T-helper 1 cell treated with Interleukin-12 subunit alpha and Interleukin-12 subunit beta and Interleukin-4 antibody, amounts not matched to agents 30 ng/mL and 1 ng/mL, for 36 hours (primary cell): ENCODE measurements at regions not wholly inside any gene's neighbourhood (a gene's known extent, or its start where the extent isn't known, plus 50 kb on each side); places are given as distances from the start of the nearest gene placed in this dataset.

Source experiments
- intact Hi-C: fragments of 100-400 bp; cut with micrococcal nuclease; formaldehyde crosslinking; loops from one replicate; pipeline ENCODE4 v1.15.1; 2024

DNA sequence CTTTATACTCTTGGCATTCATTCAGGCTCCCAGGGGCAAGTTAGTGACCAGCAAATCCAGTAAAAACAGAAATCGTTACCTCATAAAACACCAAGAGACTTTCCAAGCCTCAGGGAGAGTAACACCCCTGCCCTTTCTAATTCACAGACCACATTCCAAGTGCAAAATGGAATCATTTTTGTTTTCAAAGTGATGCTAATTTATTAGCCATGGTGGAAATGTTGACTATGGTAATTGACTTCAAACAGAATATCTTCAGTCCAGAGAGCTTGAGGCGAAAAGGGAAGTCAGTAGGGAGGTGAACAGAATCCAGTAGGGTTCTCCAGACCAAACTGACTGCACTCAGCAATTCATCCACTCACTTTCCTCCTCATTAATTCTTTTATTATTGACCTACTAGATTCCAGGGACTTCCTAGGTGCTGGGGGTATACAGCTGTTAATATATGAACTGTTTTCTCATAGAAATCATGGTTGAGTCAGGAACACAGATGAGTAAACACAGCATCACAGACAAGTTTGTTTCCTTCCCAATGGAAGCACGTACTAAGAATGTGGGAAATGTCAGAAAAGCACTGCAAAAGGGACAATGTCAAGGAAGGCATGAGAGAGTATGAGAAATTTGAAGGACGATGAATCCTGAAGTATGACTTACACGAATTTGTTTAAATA, 388.5 kb upstream of the C1orf87 start:
- intact Hi-C loops, result no loop called here

DNA sequence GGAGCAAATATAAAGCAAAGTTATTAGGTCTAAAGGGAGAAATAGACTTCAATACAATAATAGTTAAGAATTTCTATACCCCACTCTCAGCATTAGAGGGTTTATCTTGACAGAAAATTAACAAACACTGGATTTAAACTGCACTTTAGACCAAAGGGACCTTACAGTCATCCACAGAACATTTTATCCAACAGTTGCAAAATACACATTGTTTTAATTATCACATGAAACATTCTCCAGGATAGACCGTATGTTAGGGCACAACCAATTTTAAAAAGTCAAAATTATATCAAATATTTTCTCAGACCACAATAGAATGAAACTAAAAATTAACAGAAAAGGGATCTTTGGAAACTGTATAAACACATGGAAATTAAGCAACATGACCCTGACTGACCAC, 384.5 kb upstream of the C1orf87 start:
- intact Hi-C loops, result no loop called here

DNA sequence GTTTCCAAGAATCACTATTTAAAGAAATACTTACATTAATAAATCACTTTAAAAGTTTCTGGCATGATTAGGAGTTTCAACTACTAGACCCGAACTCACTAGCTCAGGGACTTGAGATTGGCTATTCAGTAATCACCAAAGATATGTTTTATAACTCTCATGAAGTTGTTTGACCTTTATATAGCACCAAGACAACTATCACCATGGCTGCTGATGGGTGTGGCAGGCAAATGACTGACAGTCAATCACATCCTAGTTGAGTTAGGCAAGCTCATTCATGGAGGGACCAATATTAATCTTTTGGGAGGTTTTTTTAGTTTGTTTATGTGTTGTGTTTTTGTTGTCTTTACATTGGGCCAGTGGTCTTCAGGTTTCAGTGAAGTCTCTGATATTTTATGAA, 376.3 kb upstream of the C1orf87 start:
- intact Hi-C loops, result no loop called here

DNA sequence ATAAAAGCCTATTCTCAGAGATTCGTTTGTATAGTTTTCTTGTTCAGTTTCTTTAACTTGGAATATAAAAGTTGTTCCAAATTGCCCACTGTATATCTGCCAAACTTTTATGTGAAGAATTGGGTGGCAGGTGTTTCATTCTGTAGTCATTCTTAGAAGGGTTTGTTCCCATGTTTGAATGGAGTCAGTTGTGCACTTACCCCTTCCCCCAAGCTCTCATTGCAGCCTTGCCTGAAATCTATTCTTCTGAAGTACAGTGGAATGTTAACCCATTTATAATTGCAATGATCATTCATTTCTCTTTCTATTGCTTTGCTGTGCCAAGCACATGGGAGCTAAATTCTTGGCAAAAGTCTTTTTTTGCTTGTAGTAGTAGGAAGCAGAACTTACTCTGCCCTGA, 375.3 kb upstream of the C1orf87 start:
- intact Hi-C loops, result no loop called here

DNA sequence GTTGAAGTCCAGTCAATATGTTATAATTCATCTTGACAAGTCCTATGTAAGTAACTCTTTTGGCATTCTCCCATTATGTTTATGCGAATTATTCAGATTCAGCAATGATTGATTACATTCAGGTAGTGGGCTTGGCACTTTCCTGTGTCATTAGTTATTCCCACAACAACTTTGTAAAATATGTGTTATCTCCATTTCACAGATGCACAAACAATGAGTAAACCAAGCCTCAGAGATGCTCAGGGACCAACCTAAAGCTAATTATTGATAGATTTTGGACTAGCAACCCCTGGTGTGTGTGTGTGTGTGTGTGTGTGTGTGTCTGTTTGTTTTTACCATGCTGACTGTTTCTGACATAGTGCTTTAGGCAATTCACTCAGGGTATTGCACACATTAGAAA, 371.1 kb upstream of the C1orf87 start:
- intact Hi-C loops, result no loop called here

DNA sequence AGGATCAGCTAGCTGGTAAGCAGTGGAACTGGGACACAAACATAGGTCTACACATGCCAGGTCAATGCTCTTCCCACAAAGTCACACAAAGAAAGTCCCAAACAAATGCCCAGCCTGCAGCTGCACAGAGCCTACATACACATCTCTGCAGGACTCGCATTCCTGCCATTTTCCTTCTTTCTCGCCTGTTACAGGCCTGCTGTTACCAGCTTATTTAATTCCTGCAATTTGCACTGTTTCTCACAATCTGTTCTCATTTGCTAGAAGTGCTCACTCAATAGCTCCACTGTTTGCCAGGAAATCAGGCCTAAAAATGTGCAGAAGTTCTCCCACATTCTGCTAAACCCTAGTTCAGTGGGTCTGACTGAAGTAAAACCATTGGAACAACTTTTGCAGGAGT, 362.6 kb upstream of the C1orf87 start:
- intact Hi-C loops, result no loop called here

DNA sequence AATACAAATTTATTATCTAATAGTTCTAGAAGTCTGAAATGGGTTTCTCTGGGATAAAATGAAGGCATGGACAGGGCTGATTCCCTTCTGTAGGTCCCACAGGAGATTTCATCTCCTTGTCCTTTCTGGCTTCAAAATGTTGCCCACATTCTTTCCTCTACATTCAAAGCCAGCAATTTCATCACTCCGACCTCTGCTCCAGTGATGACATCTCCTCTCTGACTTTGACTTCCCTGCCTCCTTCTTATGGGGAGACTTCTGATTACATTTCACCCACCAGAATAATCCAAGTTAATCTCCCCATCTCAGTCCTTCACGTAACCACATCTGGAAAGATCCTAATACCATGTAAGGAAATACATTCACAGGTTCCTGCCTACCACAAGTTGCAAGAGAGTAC, 358.0 kb upstream of the C1orf87 start:
- intact Hi-C loops, result no loop called here

DNA sequence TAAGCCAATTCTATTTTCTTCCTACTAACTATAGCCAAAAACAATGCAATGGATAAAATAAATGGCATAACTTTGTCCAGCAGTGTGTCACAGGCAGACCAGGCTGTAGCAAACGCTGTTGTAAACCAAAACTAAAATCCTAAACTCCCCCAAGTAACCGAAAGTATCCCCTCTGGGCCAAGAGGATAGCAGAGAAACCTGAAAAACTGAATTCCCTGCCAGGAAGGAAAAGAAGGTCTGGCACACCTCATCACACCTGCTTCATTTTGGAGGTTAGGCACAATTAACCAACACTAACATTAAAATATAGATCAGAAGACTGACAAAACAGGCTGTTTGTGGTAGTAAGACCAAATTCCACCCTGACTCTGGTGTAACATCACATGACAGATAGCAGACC, 356.8 kb upstream of the C1orf87 start:
- intact Hi-C loops, result no loop called here

DNA sequence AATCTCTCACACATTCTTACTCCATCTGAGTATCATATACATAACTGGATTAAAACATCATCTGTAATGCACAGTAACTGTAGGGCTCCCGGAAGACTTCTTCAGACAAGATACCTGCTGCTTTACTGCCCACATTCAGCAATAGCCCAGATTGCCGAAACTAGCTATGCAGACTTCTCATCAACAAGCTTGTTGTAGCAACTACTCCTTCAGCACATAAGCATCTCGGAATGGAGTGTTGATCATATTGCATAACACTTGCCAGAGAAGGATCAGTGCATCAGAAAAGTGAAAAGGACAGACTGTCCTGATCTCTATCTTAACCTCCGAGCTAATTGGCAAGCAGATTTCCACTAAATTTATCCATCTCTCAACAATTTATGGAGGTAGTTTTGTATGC, 354.6 kb upstream of the C1orf87 start:
- intact Hi-C loops, result no loop called here

DNA sequence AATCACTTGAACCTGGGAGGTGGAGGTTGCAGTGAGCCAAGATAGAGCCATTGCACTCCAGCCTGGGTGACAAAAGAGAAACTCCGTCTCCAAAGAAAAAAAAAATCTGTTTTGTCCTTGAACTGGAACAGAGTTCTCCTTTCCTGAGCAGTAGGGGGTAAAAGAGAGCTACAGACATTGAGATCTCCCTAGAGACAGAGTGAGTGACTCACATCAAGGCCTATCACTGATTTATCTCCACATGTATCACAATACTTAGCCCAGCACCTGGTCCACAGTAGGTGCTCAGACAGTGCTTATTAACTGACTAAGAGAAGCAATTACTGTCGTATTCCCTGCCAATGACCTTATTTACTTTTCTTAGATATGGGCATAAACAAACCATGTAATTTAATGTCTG, 354.1 kb upstream of the C1orf87 start:
- intact Hi-C loops, result no loop called here

DNA sequence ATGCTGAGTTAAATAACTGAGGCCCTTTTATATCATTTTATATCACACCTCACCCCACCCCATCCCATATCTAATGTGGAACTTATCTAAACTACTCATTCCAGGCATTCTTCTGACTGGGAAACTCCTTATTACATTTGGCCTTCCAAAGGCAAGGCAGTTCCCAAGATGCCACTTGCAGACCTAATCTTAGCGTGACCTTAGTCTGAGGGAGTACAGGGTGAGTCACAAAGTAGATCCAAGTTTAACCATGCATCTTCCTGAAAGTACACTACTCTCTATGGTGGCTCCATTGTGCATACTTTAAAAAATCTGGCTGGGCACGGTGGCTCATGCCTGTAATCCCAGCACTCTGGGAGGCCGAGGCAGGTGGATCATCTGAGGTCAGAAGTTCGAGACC, 353.6 kb upstream of the C1orf87 start:
- intact Hi-C loops, result no loop called here

DNA sequence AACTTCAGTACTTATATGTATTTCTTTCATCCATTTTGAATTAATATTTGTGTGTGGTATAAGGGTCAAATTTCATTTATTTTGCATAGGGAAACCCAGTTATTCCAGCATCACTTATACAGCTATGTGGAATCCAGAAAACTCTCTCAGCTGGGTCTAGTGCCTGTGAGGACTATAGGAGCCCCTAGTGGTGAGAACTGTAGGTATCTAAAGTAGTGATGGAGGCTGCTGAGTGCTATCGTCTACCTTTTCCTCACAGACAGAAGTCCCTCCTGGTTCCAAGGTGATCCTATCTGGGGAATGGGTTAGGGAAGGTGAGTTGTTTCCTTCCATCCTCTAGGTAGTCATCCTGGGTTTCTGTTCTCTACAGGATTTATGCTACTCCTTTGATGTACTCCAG, 352.0 kb upstream of the C1orf87 start:
- intact Hi-C loops, result no loop called here

DNA sequence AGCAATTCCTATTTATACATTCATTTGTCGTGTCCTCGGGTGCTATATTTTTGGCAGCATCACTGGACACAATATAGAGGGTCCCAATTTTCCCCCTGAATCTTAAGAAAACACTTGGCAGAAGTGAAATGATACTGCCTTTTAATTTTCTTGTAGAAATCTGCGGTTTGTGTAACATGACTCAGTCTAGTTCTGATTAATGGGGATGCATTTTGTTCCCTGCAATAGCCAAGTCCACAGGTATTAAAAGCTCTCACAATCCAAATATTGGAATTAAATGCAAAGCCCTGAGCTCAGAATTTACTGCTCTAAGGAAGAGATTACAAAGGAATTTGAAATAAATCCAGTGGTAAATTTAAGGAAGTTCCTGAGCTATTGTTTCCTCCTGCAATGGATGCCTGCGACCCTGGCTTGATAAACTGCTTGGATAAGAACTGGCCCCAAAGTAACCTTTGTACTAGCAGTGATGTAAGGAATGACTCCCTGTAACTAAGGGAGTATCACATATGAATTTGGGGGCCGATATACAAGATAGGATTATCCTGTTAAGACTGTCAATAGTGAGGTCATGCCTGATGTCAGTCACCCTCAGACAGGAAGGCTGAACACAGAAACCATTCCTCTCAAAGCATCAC, 349.7 kb upstream of the C1orf87 start:
- intact Hi-C loops, result no loop called here

DNA sequence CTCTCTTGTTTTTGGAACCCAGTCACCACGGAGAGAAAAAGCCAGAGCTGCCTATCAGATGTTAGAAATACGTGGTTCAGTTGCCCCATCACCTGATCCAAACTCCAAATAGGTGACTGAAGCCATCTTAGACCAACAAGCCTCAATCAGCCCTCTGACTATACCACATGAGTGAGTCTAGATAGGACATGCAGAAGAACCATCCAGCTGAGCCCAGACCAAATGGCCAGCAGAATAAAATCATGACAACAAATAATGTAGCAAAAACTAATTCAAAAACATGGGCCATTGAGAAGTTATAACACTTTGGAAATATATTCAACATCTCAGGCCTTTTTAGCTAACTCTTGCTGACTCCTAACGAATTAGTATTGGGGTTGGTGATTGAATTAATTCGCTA, 348.4 kb upstream of the C1orf87 start:
- intact Hi-C loops, result no loop called here

DNA sequence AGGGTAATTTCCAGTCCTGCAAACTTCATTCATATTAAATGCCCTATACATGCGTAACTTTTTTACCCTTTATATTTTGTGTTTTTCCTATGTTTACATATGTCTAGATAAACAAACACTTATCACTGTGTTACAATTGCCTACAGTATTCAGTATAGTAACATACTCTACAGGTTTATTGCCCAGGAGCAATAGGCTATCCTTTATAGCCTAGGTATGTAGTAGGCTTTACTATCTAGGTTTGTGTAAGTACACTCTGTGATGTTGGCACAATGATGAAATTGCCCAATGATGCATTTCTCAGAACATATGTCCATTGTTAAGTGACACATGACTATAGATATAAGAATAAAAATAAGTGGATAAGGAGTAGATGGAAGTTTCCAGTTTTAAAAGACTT, 345.5 kb upstream of the C1orf87 start:
- intact Hi-C loops, result no loop called here

DNA sequence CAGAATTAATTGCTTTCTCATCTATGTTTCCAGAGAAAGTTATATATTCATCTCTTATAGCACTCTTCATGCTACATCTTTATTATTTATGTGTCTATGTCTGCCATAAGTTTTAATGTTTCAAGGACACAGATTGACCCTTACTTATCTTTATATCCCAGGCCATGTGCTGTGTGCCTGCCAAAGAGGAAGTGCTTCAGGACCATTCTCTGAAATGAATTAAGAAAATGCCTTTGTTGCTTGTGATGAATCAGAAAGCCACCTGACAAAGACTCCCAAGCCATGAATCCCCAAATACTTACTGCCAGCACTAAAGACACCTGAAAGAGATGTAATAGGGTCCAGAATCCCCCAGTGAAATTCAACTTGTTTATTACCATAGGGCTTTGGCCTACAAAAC, 342.1 kb upstream of the C1orf87 start:
- intact Hi-C loops, result no loop called here

DNA sequence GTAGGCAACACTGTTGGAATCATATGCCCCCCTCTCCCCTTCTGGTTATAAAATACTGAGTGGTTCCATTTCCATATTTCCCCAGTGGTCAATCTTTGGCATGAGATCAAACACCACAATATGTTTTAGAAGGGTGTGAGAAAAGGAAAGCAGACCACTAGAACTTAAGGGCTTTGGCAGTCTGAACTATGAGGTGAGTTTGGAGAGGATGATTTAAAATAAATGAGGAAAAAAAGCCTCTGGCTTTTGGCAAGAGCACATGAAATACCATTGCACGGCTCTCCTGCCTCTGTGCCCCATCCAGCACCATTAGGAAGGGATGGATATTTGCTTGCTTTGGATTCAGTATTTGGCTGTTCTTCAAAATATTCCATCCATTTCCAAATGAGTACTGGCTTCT, 339.5 kb upstream of the C1orf87 start:
- intact Hi-C loops, result no loop called here

DNA sequence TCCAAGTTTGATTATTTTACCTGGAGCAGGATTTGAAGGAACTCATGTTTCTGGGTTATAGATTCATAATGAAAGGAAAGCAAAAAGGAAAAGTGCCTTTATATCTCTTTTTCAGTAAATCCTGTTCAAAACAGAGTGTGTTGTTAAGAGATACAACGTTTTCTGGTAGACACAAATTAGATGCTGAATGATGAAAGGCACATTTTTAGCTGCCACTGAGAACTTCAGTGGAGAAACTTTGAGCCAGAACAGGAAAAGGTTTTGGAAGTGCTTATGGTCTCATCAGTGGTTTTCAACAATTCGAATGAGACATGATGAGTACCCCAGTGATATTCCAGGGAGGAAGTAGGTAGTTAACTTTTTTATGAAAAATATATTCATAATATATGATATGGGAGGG, 338.0 kb upstream of the C1orf87 start:
- intact Hi-C loops, result no loop called here

DNA sequence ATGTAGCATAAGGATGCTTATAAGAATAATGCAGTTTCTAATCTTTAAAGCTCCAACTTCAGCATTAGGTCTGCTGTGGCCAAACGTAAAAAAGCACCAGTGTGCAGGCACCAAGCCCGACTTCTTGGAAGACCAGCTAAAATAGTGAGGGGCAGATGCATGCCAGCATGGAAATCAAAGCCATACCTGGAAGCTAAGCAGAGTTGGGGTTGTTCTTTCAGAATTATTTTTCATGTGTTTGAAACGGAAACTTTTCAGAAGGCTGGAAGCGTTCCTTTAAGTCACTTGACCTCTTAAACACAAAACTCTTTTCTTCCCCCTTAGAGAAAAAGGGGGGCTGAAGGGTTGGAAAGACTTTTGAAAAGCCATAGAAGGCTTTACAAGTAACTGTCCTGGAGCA, 329.2 kb upstream of the C1orf87 start:
- intact Hi-C loops, result no loop called here

DNA sequence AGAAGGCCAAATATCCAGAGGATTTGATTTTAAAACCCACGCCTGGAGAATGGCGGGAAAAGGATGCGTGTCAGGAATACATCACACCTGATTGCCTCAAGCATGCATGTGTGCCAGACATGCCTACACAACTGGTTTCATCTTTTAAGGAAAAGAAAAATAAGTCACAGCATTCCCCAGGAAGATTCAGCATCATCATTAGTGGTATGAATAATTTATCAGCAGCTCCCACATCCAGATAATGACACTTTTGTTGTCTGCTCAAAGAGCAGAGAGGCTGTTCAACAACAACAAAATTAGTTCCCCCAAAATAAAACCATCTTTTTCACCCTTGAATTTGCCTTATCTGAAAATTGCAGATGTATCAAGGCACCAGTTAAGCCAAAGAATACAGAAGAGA, 328.6 kb upstream of the C1orf87 start:
- intact Hi-C loops, result no loop called here

DNA sequence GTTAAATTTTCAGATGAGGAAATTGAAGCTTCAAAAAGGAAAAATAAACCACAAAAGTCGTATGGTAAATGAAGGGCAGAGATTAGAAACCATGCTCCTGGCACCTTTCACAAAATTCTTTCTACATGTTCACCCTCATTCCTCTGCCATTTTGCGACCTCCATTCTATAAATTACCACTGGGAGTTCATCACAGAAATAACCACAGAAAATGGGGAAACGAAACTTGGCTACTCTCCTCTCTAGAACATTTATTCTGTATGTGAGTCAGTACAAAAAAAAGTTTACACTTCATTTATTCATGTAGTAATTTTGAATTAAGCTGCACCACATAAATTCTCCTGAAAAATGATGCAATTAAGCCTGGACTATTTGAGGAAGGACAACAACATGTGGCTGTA, 320.9 kb upstream of the C1orf87 start:
- intact Hi-C loops, result no loop called here

DNA sequence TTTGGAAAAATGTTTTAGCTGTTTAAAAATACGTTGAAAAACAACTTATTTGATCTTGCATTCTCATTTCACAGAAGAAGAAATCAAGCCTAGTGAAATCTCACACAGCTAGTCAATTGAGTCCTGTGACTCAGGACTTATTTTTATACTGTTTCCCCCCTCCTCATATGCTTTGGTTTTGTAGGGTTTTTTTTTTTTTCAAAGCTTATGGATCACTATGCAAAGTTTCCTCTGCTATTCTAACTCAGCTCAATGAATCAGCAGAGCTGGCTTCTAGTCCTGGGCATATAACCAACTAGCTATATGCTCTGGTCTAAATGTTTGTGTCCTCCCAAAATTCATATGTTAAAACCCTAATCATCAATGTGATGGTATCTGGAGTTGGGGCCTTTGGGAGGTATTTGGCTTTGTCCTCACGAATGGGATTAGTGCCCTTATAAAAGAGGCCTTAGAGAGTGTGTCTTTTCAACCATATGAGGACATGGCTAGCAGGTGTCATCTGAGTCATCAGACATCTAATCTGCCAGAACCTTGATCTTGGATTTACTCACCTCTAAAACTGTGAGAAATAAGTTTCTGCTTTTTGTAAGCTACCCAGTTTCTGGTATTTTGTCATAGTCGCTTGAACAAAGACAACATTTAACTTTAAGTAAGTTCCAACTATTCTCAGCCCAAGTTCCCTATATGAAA, 317.2 kb upstream of the C1orf87 start:
- intact Hi-C loops, result no loop called here
